Neural progenitor cell (in vitro differentiated cells): ENCODE measurements at regions not wholly inside any gene's neighbourhood (a gene's known extent, or its start where the extent isn't known, plus 50 kb on each side); places are given as distances from the start of the nearest gene placed in this dataset.

Experiments used
- DNase-seq: peaks from one replicate; pipeline ENCODE4 v3.0.0-alpha.2; 2016; ENCODE audit warnings: low spot score
- H2AFZ ChIP-seq: fragments of 200-600 bp; sonication (generic); replicated peaks from 2 replicates; pipeline ENCODE4 v1.6.1; 2016; ENCODE audit warnings: antibody characterized with exemption
- H3F3A ChIP-seq: fragments of 200-600 bp; sonication (generic); 2 replicates; pipeline ENCODE4 v1.6.1; 2016; ENCODE audit warnings: antibody characterized with exemption, low read depth
- H3K27ac ChIP-seq: fragments of 200-600 bp; sonication (generic); 2 replicates; pipeline ENCODE4 v1.5.1; 2016; ENCODE audit warnings: mild to moderate bottlenecking
- H3K27me3 ChIP-seq: fragments of 200-600 bp; sonication (generic); 2 replicates; pipeline ENCODE4 v1.6.1; 2016; ENCODE audit warnings: mild to moderate bottlenecking, moderate library complexity
- H3K36me3 ChIP-seq: fragments of 200-600 bp; sonication (generic); 2 replicates; pipeline ENCODE4 v1.5.1; 2016
- H3K4me1 ChIP-seq: fragments of 200-600 bp; sonication (generic); 2 replicates; pipeline ENCODE4 v1.6.1; 2016; ENCODE audit warnings: mixed run types
- H3K4me2 ChIP-seq: fragments of 200-600 bp; sonication (generic); 2 replicates; pipeline ENCODE4 v1.6.1; 2016
- H3K4me3 ChIP-seq: fragments of 200-600 bp; sonication (generic); 2 replicates; pipeline ENCODE4 v1.5.1; 2016
- H3K79me2 ChIP-seq: fragments of 200-600 bp; sonication (generic); 2 replicates; pipeline ENCODE4 v1.6.1; 2016; ENCODE audit warnings: low read depth
- H3K9ac ChIP-seq: fragments of 200-600 bp; sonication (generic); 2 replicates; pipeline ENCODE4 v1.6.1; 2016
- H3K9me3 ChIP-seq: fragments of 200-600 bp; sonication (generic); 2 replicates; pipeline ENCODE4 v1.5.1; 2016; ENCODE audit warnings: low read depth
- H4K20me1 ChIP-seq: fragments of 200-600 bp; sonication (generic); 2 replicates; pipeline ENCODE4 v1.6.1; 2016; ENCODE audit warnings: low read depth
- H3K27ac Mint-ChIP-seq: 3 replicates; pipeline ENCODE4 v1.8.0; 2021; ENCODE audit warnings: mixed read lengths
- H3K27me3 Mint-ChIP-seq: 2 replicates; pipeline ENCODE4 v1.8.0; 2022; ENCODE audit warnings: low read depth, mild to moderate bottlenecking, inconsistent platforms, moderate library complexity, mixed read lengths; ENCODE audit not compliant: insufficient read depth
- H3K36me3 Mint-ChIP-seq: 3 replicates; pipeline ENCODE4 v1.8.0; 2021; ENCODE audit warnings: mixed read lengths
- H3K4me1 Mint-ChIP-seq: 3 replicates; pipeline ENCODE4 v1.8.0; 2021; ENCODE audit warnings: mixed read lengths
- H3K4me3 Mint-ChIP-seq: 3 replicates; pipeline ENCODE4 v1.8.0; 2021; ENCODE audit warnings: mild to moderate bottlenecking, moderate library complexity, mixed read lengths
- H3K9me3 Mint-ChIP-seq: 3 replicates; pipeline ENCODE4 v1.8.0; 2020; ENCODE audit warnings: mixed read lengths
- CTCF ChIP-seq: fragments of 200-600 bp; sonication (generic); IDR thresholded peaks from 2 replicates; pipeline ENCODE4 v1.5.1; 2017; ENCODE audit warnings: antibody characterized with exemption, mild to moderate bottlenecking
- EZH2 ChIP-seq: fragments of 200-600 bp; sonication (generic); IDR thresholded peaks from 2 replicates; pipeline ENCODE4 v1.6.1; 2017; ENCODE audit warnings: antibody characterized with exemption, mild to moderate bottlenecking, moderate library complexity
- EZH2phosphoT487 ChIP-seq: fragments of 200-600 bp; sonication (generic); IDR thresholded peaks from 2 replicates; pipeline ENCODE4 v1.6.1; 2017; ENCODE audit warnings: antibody characterized with exemption

- peaks cover 11% of the 10 kb centered on the region for H3K27me3 Mint-ChIP-seq
Observed at GRCh38 chr20:23226612-23227265, 123.9 kb upstream of the NXT1 start.

GRCh38 chr20:23225407-23226060 lies 125.1 kb upstream of the NXT1 start:
- Histone ChIP-seq H3K9me3 (peaks cover 3% of the 10 kb centered on the region), H3K27ac (no peak overlapping the region), H3K79me2 (no peaks in the 10 kb centered on the region), H3K4me1 (no peaks in the 10 kb centered on the region), H3K27me3 (no peaks in the 10 kb centered on the region), H3F3A (no peaks in the 10 kb centered on the region), H2AFZ (no peak overlapping the region), H4K20me1 (no peaks in the 10 kb centered on the region), H3K4me2 (no peak overlapping the region), H3K4me3 (no peak overlapping the region), H3K36me3 (no peaks in the 10 kb centered on the region), H3K9ac (no peak overlapping the region)
- Mint-ChIP-seq H3K9me3 (peaks cover 17% of the 10 kb centered on the region), H3K27me3 (peaks cover 6% of the 10 kb centered on the region), H3K27ac (no peak overlapping the region), H3K4me1 (no peaks in the 10 kb centered on the region), H3K4me3 (no peak overlapping the region), H3K36me3 (no peaks in the 10 kb centered on the region)
- no peak for DNase-seq
- TF ChIP-seq EZH2 (no peak), CTCF (no peak), EZH2phosphoT487 (no peak)

More at GRCh38 chr20:23226612-23227265, 123.9 kb upstream of the NXT1 start:
- Mint-ChIP-seq H3K36me3 (no peaks in the 10 kb centered on the region), H3K27ac (no peak overlapping the region), H3K9me3 (peaks cover 10% of the 10 kb centered on the region), H3K4me3 (no peak overlapping the region), H3K4me1 (no peaks in the 10 kb centered on the region)
- TF ChIP-seq EZH2 (no peak), CTCF (no peak), EZH2phosphoT487 (no peak)
- Histone ChIP-seq H4K20me1 (no peaks in the 10 kb centered on the region), H3K27me3 (no peaks in the 10 kb centered on the region), H3K79me2 (no peaks in the 10 kb centered on the region), H3K9ac (no peak overlapping the region), H3K9me3 (no peaks in the 10 kb centered on the region), H3K27ac (no peak overlapping the region), H3F3A (no peaks in the 10 kb centered on the region), H3K4me1 (no peaks in the 10 kb centered on the region), H3K4me3 (no peak overlapping the region), H2AFZ (no peak overlapping the region), H3K36me3 (no peaks in the 10 kb centered on the region), H3K4me2 (no peak overlapping the region)
- DNase-seq: no peak

- TF ChIP-seq CTCF: no peak
- TF ChIP-seq EZH2phosphoT487: no peak
- H3K36me3 ChIP-seq: no peaks in the 10 kb centered on the region
- no peak overlapping the region for H3K9ac ChIP-seq
- H3K79me2 ChIP-seq: no peaks in the 10 kb centered on the region
- no peak for DNase-seq
- Mint-ChIP-seq H3K27me3 (peaks cover 6% of the 10 kb centered on the region), H3K4me1 (no peaks in the 10 kb centered on the region), H3K4me3 (no peak overlapping the region), H3K36me3 (no peaks in the 10 kb centered on the region), H3K27ac (no peak overlapping the region), H3K9me3 (peaks cover 18% of the 10 kb centered on the region)
- H2AFZ ChIP-seq: no peak overlapping the region
- H3K4me2 ChIP-seq: no peak overlapping the region
- no peak overlapping the region for H3K27ac ChIP-seq
- peaks cover 3% of the 10 kb centered on the region for H3K9me3 ChIP-seq
- no peaks in the 10 kb centered on the region for H4K20me1 ChIP-seq
- H3F3A ChIP-seq: no peaks in the 10 kb centered on the region
- no peaks in the 10 kb centered on the region for H3K4me1 ChIP-seq
- peaks cover 1% of the 10 kb centered on the region for H3K27me3 ChIP-seq
- H3K4me3 ChIP-seq: no peak overlapping the region
Observed at GRCh38 chr20:23224806-23225205, 125.8 kb upstream of the NXT1 start.
